Astrocyte of the spinal cord (primary cell): ENCODE measurements at regions not wholly inside any gene's neighbourhood (a gene's known extent, or its start where the extent isn't known, plus 50 kb on each side); places are given as distances from the start of the nearest gene placed in this dataset.
A peak's percentile ranks its signal among the peaks of the same experiment; 100 is the strongest.

Experiments
- DNase-seq: peaks from one replicate; pipeline ENCODE4 v3.0.0; 2011; ENCODE audit warnings: low read depth, low spot score
- H3K4me3 ChIP-seq: 2 replicates; pipeline ENCODE4 v1.5.1; 2011; ENCODE audit warnings: low read depth, mild to moderate bottlenecking, low read length, moderate library complexity
- in situ Hi-C: cut with HindIII; loops from 2 replicates; pipeline ENCODE4 v1.10.0; 2017; ENCODE audit warnings: low sequenced_read_pairs
- TF ChIP-seq, protein P1 (sequence below): IDR thresholded peaks from 2 replicates; pipeline ENCODE4 v1.5.1; 2012; ENCODE audit warnings: low read depth, mild to moderate bottlenecking, low read length, inconsistent platforms

DNA sequence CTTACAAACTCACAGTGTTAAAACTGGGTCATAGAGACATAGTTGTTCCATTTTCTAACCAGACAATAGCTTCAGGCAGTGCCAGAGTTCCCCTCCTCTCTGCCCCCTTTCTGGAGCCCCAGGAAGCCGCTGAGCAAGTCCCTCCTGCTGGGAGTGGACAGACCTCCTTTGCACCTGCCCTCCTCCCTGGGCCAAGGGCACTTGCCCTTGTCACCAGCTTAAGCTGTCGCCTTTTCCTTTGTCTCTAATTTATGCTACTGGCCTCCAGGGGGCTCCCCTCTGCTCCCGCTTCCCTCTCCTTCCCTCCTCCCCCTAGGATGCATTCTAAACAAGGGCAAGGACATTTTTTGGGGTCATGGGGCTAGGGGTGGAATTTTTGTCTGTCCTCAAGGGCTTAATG is 182.4 kb downstream of the MIS18A start:
- TF ChIP-seq, protein P1, sequence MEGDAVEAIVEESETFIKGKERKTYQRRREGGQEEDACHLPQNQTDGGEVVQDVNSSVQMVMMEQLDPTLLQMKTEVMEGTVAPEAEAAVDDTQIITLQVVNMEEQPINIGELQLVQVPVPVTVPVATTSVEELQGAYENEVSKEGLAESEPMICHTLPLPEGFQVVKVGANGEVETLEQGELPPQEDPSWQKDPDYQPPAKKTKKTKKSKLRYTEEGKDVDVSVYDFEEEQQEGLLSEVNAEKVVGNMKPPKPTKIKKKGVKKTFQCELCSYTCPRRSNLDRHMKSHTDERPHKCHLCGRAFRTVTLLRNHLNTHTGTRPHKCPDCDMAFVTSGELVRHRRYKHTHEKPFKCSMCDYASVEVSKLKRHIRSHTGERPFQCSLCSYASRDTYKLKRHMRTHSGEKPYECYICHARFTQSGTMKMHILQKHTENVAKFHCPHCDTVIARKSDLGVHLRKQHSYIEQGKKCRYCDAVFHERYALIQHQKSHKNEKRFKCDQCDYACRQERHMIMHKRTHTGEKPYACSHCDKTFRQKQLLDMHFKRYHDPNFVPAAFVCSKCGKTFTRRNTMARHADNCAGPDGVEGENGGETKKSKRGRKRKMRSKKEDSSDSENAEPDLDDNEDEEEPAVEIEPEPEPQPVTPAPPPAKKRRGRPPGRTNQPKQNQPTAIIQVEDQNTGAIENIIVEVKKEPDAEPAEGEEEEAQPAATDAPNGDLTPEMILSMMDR: peak; percentile 36
- in situ Hi-C loops: no loop called here
- no peak overlapping the region for H3K4me3 ChIP-seq
- no peak for DNase-seq

DNA sequence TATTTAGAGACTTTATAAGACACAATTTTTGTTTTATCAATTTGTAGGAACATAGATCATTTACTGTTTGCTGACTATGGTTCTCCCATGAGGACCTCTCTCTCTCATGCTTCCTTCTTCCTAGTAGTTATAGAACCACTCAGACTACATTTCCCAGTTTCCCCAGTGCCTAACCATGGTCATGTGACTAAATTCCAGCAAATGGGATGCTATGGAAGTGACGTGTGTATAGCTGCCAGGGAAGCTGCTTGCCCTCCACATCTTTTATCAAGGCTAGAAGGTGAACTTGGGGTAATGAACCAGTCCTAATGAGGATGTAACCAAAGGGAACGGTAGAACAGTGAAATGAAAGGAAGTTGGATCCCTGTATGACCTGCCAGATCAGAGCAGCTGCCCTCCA is 184.0 kb downstream of the MIS18A start:
- in situ Hi-C loops: no loop called here
- H3K4me3 ChIP-seq: no peak overlapping the region
- TF ChIP-seq, protein P1: no peak
- no peak for DNase-seq

DNA sequence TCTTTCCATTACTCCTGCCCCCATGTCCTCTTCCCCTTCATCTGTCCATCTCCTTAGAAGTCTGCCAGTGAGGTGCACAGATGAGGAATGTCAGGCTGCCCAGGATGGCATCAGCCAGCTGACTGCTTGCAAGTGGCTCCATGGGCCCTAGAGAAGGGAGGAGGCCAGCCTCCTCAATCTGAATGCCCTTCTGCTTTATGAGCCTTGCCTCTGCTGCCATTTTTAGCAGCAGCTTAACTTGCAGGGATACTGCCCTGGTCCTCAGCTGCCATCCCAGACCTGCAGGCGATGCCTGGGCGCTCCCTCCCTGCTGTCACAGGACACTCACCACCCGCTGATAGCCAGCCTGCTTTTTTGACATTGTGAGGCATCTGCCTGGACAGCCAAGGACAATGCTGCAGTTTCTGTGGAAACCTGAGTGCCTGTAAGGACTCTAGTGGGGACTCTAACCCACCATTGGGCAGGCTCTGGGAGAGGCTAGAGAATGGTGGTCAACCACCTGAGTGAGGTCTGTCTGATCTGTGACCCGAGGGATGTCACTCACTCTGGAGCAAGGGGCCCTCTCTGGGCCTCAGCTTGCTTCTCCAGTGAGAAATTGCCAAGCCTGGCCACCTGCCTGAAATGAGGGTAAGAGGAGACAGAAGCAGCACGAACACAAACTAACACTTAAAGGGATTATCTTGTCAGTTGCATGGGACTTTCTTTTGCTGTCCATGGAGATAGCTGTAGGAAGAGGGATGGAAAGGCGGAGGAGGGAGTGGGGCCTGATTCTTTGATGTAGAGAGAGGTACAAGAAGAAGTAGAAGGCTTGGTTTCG is 185.0 kb downstream of the MIS18A start:
- no peak for DNase-seq
- in situ Hi-C loops: no loop called here
- H3K4me3 ChIP-seq: no peak overlapping the region
- TF ChIP-seq, protein P1: no peak

DNA sequence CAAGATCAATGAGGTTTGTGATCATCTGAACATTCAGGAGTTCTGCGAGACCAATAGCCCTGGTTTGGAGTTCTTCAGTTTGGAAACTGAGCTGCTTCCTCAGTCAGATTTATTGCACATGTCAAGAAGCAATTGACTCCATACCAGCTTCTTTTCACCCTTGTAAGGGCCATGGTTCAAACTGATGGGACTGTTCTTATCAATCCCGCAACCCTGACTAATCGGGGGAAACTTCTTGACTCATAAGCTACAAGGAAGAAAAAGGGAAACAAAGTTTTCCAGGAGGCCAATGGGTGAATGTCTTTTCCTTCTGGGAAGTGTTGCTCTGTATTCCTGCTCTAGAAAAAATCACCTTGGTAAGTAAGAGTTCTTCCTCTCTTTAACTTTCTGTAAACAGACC is 187.9 kb downstream of the MIS18A start:
- TF ChIP-seq, protein P1: no peak
- H3K4me3 ChIP-seq: no peak overlapping the region
- in situ Hi-C loops: no loop called here
- no peak for DNase-seq

DNA sequence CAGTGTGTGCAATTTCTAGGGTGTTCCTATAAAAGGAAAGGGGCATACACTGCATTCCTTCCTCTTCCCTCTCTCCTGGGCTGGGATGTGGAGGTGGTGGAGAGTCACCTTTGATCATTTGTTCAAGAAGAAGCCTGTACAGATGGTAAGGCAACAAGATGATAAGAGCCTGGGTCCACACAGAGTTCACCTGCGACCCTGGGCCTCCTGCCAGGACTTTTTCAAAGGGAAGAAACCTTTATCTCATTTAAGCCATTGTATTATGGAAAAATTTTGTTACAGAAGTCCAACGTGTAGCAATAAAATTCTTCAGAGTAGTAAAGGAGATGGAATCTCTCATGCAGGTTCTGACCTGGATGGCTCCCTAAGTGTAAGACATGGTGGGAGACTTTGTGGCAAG is 189.1 kb downstream of the MIS18A start:
- DNase-seq: no peak
- TF ChIP-seq, protein P1: no peak
- in situ Hi-C loops: no loop called here
- no peak overlapping the region for H3K4me3 ChIP-seq

DNA sequence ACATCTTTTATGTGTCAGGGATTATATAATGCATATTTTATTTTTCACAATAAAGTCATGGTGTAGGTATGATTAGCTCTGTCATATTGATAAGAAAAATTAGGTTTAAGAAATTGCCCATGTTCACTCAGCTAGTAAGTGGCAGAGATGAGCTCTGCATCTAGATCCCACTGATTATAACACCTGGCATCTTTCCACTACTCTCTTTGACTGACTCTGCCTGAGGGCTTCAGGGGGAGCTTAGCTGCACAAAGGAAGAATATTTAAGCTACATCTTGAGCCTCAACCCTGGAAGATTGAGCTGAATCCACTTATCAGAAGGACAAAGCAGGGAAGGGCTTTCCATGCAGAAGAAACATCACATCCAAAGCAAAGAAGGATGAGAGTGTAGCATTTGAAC is 190.4 kb downstream of the MIS18A start:
- in situ Hi-C loops: no loop called here
- no peak for DNase-seq
- H3K4me3 ChIP-seq: no peak overlapping the region
- TF ChIP-seq, protein P1: no peak

DNA sequence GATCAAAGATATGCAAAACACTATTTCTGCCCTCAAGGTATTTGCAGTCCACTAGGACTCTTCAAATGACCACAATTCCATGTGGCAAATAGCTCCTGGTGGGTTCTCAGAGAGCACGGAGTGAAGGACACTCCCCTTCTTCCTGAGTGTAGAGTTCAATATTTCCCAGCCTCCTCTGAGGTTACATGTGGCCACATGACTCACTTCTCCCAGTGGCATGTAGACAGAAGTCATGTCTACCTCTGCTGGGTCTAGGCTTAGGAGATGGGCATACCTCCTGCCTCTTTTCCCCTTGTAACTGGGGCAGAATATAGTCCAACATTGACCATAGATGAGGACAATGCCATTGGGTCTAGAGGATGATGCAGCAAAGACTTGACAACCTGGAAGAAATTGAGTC is 191.4 kb downstream of the MIS18A start:
- TF ChIP-seq, protein P1: no peak
- in situ Hi-C loops: no loop called here
- no peak overlapping the region for H3K4me3 ChIP-seq
- no peak for DNase-seq
